ENCODE measurements at regions not wholly inside any gene's neighbourhood (a gene's known extent, or its start where the extent isn't known, plus 50 kb on each side); places are given as distances from the start of the nearest gene placed in this dataset.

GRCh38 chr6:100171533-100172321, 177.7 kb upstream of the MCHR2 start:
- Histone ChIP-seq H3K27me3 (no peaks in the 10 kb centered on the region), H3K36me3 (no peaks in the 10 kb centered on the region), H3K4me3 (no peak overlapping the region), H3K4me1 (no peaks in the 10 kb centered on the region), H3K9me3 (no peaks in the 10 kb centered on the region), H3K27ac (no peak overlapping the region)
- TF ChIP-seq EP300 (IDR thresholded peaks at IDR 0.05) (no peak), CTCF (IDR thresholded peaks at IDR 0.05) (no peak), POLR2AphosphoS5 (IDR thresholded peaks at IDR 0.05) (no peak), POLR2A (IDR thresholded peaks at IDR 0.05) (no peak)
- 58 to 62% methylated on average over 4 of the region's 4 CpGs for WGBS, 2 donors
- intact Hi-C loops (cut with DNase I): no loop called here
- DNase-seq: no peak

DNA sequence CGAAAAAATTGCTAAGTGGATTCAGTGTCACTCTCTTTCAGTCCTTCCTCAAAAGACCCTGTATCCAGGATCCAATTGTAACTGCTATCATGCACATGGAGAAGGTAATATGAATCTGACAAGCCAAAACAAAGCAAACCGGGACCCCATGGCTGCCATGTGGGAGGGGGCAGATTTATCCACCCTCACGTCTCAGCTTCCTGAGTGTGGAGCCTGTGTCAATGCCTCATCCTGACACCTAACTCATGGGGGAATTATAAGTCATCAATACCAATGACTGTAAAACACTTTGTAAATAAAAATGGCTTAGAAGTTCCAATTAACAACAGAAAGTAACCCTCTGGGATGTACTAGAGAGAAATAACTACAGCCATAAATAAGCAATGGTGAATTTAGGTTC, 174.1 kb upstream of the MCHR2 start:
- Histone ChIP-seq H3K36me3 (no peaks in the 10 kb centered on the region), H3K27ac (no peak overlapping the region), H3K9me3 (no peaks in the 10 kb centered on the region), H3K4me3 (no peak overlapping the region), H3K27me3 (peaks cover 0 to 3% (median 0%) of the 10 kb centered on the region in 3 donors), H3K4me1 (no peaks in the 10 kb centered on the region)
- TF ChIP-seq EP300 (IDR thresholded peaks at IDR 0.05) (no peak), POLR2AphosphoS5 (IDR thresholded peaks at IDR 0.05) (no peak), POLR2A (IDR thresholded peaks at IDR 0.05) (no peak), CTCF (IDR thresholded peaks at IDR 0.05) (no peak)
- WGBS, 2 donors: 37 to 54% methylated on average over 3 of the region's 3 CpGs
- no peak for DNase-seq
- intact Hi-C loops (cut with DNase I): no loop called here

DNA sequence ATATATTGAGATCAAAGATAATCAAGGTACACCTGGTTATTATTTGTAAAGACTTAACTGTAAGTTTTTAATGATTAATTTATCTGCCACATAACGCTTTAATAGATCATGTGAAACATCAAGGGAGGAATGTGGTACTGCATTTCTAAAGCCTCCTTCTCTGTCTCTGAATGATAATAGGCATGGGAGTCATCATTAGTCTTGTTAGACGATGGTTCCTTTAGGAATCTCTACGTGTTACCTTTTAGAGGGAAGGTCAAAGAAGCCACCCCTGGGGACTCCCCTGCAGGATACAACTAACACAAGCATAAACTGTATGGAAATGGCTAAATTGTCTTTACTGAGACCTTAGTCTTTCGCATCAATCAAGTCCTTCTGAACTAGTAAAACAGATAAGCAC, 173.6 kb upstream of the MCHR2 start:
- Histone ChIP-seq H3K36me3 (no peaks in the 10 kb centered on the region), H3K27me3 (peaks cover 0 to 3% (median 0%) of the 10 kb centered on the region in 3 donors), H3K27ac (no peak overlapping the region), H3K4me1 (no peaks in the 10 kb centered on the region), H3K9me3 (no peaks in the 10 kb centered on the region), H3K4me3 (no peak overlapping the region)
- DNase-seq: no peak
- intact Hi-C loops (cut with DNase I): no loop called here
- 30 to 53% methylated on average over 4 of the region's 4 CpGs for WGBS, 2 donors
- TF ChIP-seq CTCF (IDR thresholded peaks at IDR 0.05) (no peak), POLR2AphosphoS5 (IDR thresholded peaks at IDR 0.05) (no peak), EP300 (IDR thresholded peaks at IDR 0.05) (no peak), POLR2A (IDR thresholded peaks at IDR 0.05) (no peak)

DNA sequence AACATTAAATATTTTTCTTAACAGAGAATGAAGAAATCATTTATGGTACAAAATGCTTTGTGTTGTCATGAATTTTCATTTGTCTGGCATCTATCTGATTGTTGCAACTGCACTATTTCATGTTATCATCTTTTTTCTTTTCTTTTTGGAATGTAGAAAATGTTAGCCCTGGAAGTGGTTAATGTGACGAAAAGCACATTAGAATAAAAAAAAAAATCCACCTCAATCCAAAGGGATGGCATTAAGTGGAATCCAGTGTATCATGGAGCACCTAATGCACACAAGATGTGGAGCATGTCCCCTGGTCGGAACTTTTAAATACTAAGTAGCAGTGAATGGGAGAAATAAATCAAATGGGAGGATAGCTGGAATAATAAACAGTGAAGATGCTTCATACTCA, 172.9 kb upstream of the MCHR2 start:
- TF ChIP-seq POLR2AphosphoS5 (IDR thresholded peaks at IDR 0.05) (no peak), EP300 (IDR thresholded peaks at IDR 0.05) (no peak), POLR2A (IDR thresholded peaks at IDR 0.05) (no peak), CTCF (IDR thresholded peaks at IDR 0.05) (no peak)
- Histone ChIP-seq H3K27me3 (peaks cover 0 to 3% (median 0%) of the 10 kb centered on the region in 3 donors), H3K36me3 (no peaks in the 10 kb centered on the region), H3K9me3 (no peaks in the 10 kb centered on the region), H3K27ac (no peak overlapping the region), H3K4me3 (no peak overlapping the region), H3K4me1 (no peaks in the 10 kb centered on the region)
- intact Hi-C loops (cut with DNase I): no loop called here
- DNase-seq: no peak
- WGBS, 2 donors: 36 to 37% methylated on average over 2 of the region's 2 CpGs

DNA sequence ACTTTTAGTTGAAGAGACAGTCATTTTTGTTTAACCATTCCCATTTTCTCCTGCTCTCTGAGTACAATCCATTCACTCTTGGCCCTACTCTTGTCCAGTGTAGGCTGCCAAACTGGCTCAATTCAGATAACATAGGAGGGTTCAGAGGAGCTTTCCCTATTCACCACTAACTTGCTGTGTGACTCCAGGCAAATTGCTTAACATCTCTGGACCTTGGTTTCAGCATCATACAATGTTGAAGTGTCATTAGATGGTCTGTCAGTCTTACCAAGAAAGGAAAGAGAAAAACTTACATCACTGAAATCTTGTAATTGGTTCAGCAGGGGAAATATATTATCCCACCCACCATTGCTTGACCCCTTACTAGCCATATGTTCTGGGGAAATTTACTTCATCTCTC, 171.4 kb upstream of the MCHR2 start:
- Histone ChIP-seq H3K27ac (no peak overlapping the region), H3K4me1 (no peaks in the 10 kb centered on the region), H3K36me3 (no peaks in the 10 kb centered on the region), H3K27me3 (peaks cover 0 to 3% (median 0%) of the 10 kb centered on the region in 3 donors), H3K4me3 (no peak overlapping the region), H3K9me3 (no peaks in the 10 kb centered on the region)
- intact Hi-C loops (cut with DNase I): no loop called here
- no peak for DNase-seq
- TF ChIP-seq EP300 (IDR thresholded peaks at IDR 0.05) (no peak), CTCF (IDR thresholded peaks at IDR 0.05) (no peak), POLR2A (IDR thresholded peaks at IDR 0.05) (no peak), POLR2AphosphoS5 (IDR thresholded peaks at IDR 0.05) (no peak)
